ENCODE measurements at regions not wholly inside any gene's neighbourhood (a gene's known extent, or its start where the extent isn't known, plus 50 kb on each side); places are given as distances from the start of the nearest gene placed in this dataset.
"Not testable (repeated sequence)": the region's sequence is repeated elsewhere in the genome, so short reads cannot be mapped to it uniquely, and the experiment has no call there.

GRCh38 chr3:81839504-81840094 lies 78.2 kb upstream of the GBE1 start:
- DNase-seq (no peak), FAIRE-seq (no peak), ATAC-seq (no peak)
- 82% methylated on average over 4 of the region's 4 CpGs for WGBS, 2 donors
- intact Hi-C loops (cut with DNase I): loop anchor here in 1 of 3 donors (10.0 kb wide), 1 partner anchor 75 kb away; the partner anchor contains the start of gene GBE1
- H3K36me3 ChIP-seq: no peaks in the 10 kb centered on the region
- H3K27me3 ChIP-seq: no peaks in the 10 kb centered on the region
- no peak overlapping the region for H3K27ac ChIP-seq
- no peaks in the 10 kb centered on the region for H3K4me1 ChIP-seq
- H3K4me3 ChIP-seq: no peak overlapping the region
- no peaks in the 10 kb centered on the region for H3K9me3 ChIP-seq
- no peak for TF ChIP-seq CTCF (IDR thresholded peaks at IDR 0.05)

GRCh38 chr3:81838457-81838856 lies 77.0 kb upstream of the GBE1 start:
- DNase-seq (no peak), ATAC-seq (peak in 1 of 4 donors; percentile 42), FAIRE-seq (no peak)
- Histone ChIP-seq H3K9me3 (no peaks in the 10 kb centered on the region), H3K36me3 (no peaks in the 10 kb centered on the region), H3K4me3 (no peak overlapping the region), H3K27me3 (no peaks in the 10 kb centered on the region), H3K27ac (no peak overlapping the region), H3K4me1 (no peaks in the 10 kb centered on the region)
- 69 to 75% methylated on average over 1 of the region's 1 CpG for WGBS, 2 donors
- intact Hi-C loops (cut with DNase I): loop anchor here in 1 of 3 donors (10.0 kb wide), 1 partner anchor 74 kb away; the partner anchor contains the start of gene GBE1
- no peak for TF ChIP-seq CTCF (IDR thresholded peaks at IDR 0.05)

- H3K4me1 ChIP-seq: no peaks in the 10 kb centered on the region
- WGBS, 2 donors: 89 to 92% methylated on average over 6 of the region's 6 CpGs
- FAIRE-seq (no peak), DNase-seq (no peak), ATAC-seq (no peak)
- no peak overlapping the region for H3K27ac ChIP-seq
- no peaks in the 10 kb centered on the region for H3K9me3 ChIP-seq
- H3K36me3 ChIP-seq: no peaks in the 10 kb centered on the region
- no peak overlapping the region for H3K4me3 ChIP-seq
- intact Hi-C loops (cut with DNase I): loop anchor here in 1 of 3 donors (10.0 kb wide), 1 partner anchor 72 kb away; the partner anchor contains the start of gene GBE1
- no peaks in the 10 kb centered on the region for H3K27me3 ChIP-seq
- no peak for TF ChIP-seq CTCF (IDR thresholded peaks at IDR 0.05)
Observed at GRCh38 chr3:81837071-81837593, 75.7 kb upstream of the GBE1 start.

GRCh38 chr3:81829937-81830336 lies 68.5 kb upstream of the GBE1 start:
- no peak for FAIRE-seq
- ATAC-seq: no peak
- TF ChIP-seq CTCF (IDR thresholded peaks at IDR 0.05): no peak

GRCh38 chr3:81829272-81829671 lies 67.8 kb upstream of the GBE1 start:
- H3K27me3 ChIP-seq; DNase-seq; FAIRE-seq; H3K36me3 ChIP-seq; H3K9me3 ChIP-seq; H3K4me1 ChIP-seq; H3K27ac ChIP-seq; ATAC-seq; H3K4me3 ChIP-seq; intact Hi-C loops (cut with DNase I): not testable (repeated sequence)
- WGBS, 2 donors: 90 to 95% methylated on average over 5 of the region's 5 CpGs

More at GRCh38 chr3:81829937-81830336, 68.5 kb upstream of the GBE1 start:
- Histone ChIP-seq H3K4me3 (no peak overlapping the region), H3K27me3 (no peaks in the 10 kb centered on the region), H3K36me3 (no peaks in the 10 kb centered on the region), H3K27ac (no peak overlapping the region), H3K9me3 (no peaks in the 10 kb centered on the region), H3K4me1 (no peaks in the 10 kb centered on the region)
- intact Hi-C loops (cut with DNase I): loop anchor here in 1 of 3 donors (10.0 kb wide), 1 partner anchor 65 kb away; the partner anchor contains the start of gene GBE1
- DNase-seq: no peak

Measured in pancreas (tissue), 10 donors.